ENCODE measurements at regions not wholly inside any gene's neighbourhood (a gene's known extent, or its start where the extent isn't known, plus 50 kb on each side); places are given as distances from the start of the nearest gene placed in this dataset.
"Not testable (repeated sequence)": the region's sequence is repeated elsewhere in the genome, so short reads cannot be mapped to it uniquely, and the experiment has no call there.

GRCh38 chr3:549636-550035 lies 353.1 kb downstream of the CHL1 start:
- TF ChIP-seq CTCF (IDR thresholded peaks at IDR 0.05; ENCODE audit: low read depth, low read length): no peak
- no peak overlapping the region for H3K4me3 ChIP-seq (ENCODE audit: low read depth, low read length)

- no peak overlapping the region for H3K4me3 ChIP-seq (ENCODE audit: low read depth, low read length)
- TF ChIP-seq CTCF (IDR thresholded peaks at IDR 0.05; ENCODE audit: low read depth, low read length): no peak
These were observed 353.9 kb downstream of the CHL1 start for GRCh38 chr3:550471-550870.

GRCh38 chr3:557972-558371 lies 361.4 kb downstream of the CHL1 start:
- no peak for TF ChIP-seq CTCF (IDR thresholded peaks at IDR 0.05; ENCODE audit: low read depth, low read length)
- no peak overlapping the region for H3K4me3 ChIP-seq (ENCODE audit: low read depth, low read length)

GRCh38 chr3:567488-568185 lies 371.1 kb downstream of the CHL1 start:
- no peak for TF ChIP-seq CTCF (IDR thresholded peaks at IDR 0.05; ENCODE audit: low read depth, low read length)
- H3K4me3 ChIP-seq (ENCODE audit: low read depth, low read length): no peak overlapping the region

GRCh38 chr3:579529-579928 lies 383.0 kb downstream of the CHL1 start:
- H3K4me3 ChIP-seq (ENCODE audit: low read depth, low read length): not testable (repeated sequence)

- H3K4me3 ChIP-seq (ENCODE audit: low read depth, low read length): not testable (repeated sequence)
These were observed 392.5 kb downstream of the CHL1 start for GRCh38 chr3:589066-589465.

GRCh38 chr3:597304-597703 lies 400.7 kb downstream of the CHL1 start:
- H3K4me3 ChIP-seq (ENCODE audit: low read depth, low read length): not testable (repeated sequence)

- H3K4me3 ChIP-seq (ENCODE audit: low read depth, low read length): not testable (repeated sequence)
These were observed 401.2 kb downstream of the CHL1 start for GRCh38 chr3:597746-598145.

GRCh38 chr3:607480-607879 lies 410.9 kb downstream of the CHL1 start:
- not testable (repeated sequence) for H3K4me3 ChIP-seq (ENCODE audit: low read depth, low read length)

GRCh38 chr3:621714-622113 lies 425.2 kb downstream of the CHL1 start:
- TF ChIP-seq CTCF (IDR thresholded peaks at IDR 0.05; ENCODE audit: low read depth, low read length): no peak
- H3K4me3 ChIP-seq (ENCODE audit: low read depth, low read length): no peak overlapping the region
